Left ventricle myocardium inferior (tissue), 1 donor: ENCODE measurements at regions not wholly inside any gene's neighbourhood (a gene's known extent, or its start where the extent isn't known, plus 50 kb on each side); places are given as distances from the start of the nearest gene placed in this dataset.

ENCODE experiments used
- DNase-seq: peaks from one replicate; pipeline ENCODE4 v3.0.0-alpha.2; 2020
- H3K27ac ChIP-seq: fragments of 200-600 bp; replicated peaks from 2 replicates; pipeline ENCODE4 v1.8.0; 2021
- H3K27me3 ChIP-seq: fragments of 200-600 bp; 2 replicates; pipeline ENCODE4 v1.8.0; 2021; ENCODE audit warnings: low read depth
- H3K36me3 ChIP-seq: fragments of 200-600 bp; 2 replicates; pipeline ENCODE4 v1.8.0; 2021
- H3K4me1 ChIP-seq: fragments of 200-600 bp; 2 replicates; pipeline ENCODE4 v1.8.0; 2021
- H3K4me3 ChIP-seq: fragments of 200-600 bp; 2 replicates; pipeline ENCODE4 v1.8.0; 2021; ENCODE audit warnings: mild to moderate bottlenecking, moderate library complexity
- H3K9me3 ChIP-seq: fragments of 200-600 bp; replicated peaks from 2 replicates; pipeline ENCODE4 v1.8.0; 2021
- intact Hi-C: fragments of 100-400 bp; cut with micrococcal nuclease; formaldehyde crosslinking; loops from one replicate; pipeline ENCODE4 v1.11.0; 2022
- TF ChIP-seq, protein P1 (sequence below): fragments of 200-600 bp; IDR thresholded peaks from 2 replicates; pipeline ENCODE4 v1.8.0; 2021; ENCODE audit warnings: antibody characterized with exemption, mild to moderate bottlenecking, borderline replicate concordance
- donor health status: DM: no; HTN: yes; CAD: no; lungs with severe emphysema.

DNA sequence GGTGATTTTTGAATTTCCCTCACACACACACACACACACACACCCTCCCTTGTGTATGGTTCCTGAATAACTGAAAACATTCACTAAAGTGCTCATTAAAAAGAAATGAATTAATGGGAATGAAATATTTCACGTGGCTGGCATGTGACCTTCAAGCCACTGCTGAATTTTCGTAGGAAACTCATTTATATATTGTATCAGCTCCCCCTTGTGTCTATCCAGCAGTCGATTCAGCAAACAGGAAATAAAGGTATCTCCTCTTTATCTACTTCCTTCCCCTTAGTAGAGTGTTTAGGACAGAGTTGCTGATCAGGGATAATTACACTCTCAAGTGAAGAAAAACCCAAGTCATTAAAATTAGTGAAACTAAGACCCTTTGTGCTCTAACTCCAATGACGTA lies 912.6 kb upstream of the LCORL start:
- Histone ChIP-seq H3K36me3 (no peaks in the 10 kb centered on the region), H3K4me1 (peaks cover 6% of the 10 kb centered on the region), H3K27me3 (no peaks in the 10 kb centered on the region), H3K9me3 (no peaks in the 10 kb centered on the region), H3K27ac (no peak overlapping the region), H3K4me3 (no peak overlapping the region)
- intact Hi-C loops: loop anchor here (10.0 kb wide), 1 partner anchor 239 kb away; no protein-coding TSS in a partner anchor
- no peak for DNase-seq
- TF ChIP-seq, protein P1, sequence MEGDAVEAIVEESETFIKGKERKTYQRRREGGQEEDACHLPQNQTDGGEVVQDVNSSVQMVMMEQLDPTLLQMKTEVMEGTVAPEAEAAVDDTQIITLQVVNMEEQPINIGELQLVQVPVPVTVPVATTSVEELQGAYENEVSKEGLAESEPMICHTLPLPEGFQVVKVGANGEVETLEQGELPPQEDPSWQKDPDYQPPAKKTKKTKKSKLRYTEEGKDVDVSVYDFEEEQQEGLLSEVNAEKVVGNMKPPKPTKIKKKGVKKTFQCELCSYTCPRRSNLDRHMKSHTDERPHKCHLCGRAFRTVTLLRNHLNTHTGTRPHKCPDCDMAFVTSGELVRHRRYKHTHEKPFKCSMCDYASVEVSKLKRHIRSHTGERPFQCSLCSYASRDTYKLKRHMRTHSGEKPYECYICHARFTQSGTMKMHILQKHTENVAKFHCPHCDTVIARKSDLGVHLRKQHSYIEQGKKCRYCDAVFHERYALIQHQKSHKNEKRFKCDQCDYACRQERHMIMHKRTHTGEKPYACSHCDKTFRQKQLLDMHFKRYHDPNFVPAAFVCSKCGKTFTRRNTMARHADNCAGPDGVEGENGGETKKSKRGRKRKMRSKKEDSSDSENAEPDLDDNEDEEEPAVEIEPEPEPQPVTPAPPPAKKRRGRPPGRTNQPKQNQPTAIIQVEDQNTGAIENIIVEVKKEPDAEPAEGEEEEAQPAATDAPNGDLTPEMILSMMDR: peak; percentile 51

DNA sequence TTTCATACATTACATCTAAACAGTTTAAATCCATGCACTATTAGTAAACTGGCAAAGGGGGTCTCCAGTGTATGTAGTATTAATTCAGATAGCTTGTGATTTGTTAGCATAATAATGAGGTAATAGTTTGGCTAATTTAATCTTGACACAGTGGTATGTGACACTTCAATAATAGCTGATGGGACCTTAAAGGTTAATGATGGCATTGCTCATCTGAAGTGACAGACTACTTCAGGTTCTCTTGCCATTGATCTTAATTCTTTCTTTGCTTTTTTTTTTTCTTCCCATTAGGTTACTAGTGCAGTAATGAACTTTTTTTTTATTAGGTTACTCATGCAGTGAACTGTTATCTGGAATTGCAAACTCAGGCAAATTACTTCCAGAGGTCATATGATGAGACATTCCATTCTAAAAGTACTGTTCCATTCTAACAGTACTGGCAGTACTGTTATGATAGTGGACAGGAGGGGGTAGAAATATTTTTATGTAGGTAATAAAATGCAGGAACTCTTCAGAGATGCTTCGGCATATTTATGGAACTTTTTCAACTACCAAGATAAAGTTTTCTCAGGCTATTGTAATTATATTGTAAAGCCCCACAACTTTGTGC lies 911.3 kb upstream of the LCORL start:
- TF ChIP-seq, protein P1: no peak

DNA sequence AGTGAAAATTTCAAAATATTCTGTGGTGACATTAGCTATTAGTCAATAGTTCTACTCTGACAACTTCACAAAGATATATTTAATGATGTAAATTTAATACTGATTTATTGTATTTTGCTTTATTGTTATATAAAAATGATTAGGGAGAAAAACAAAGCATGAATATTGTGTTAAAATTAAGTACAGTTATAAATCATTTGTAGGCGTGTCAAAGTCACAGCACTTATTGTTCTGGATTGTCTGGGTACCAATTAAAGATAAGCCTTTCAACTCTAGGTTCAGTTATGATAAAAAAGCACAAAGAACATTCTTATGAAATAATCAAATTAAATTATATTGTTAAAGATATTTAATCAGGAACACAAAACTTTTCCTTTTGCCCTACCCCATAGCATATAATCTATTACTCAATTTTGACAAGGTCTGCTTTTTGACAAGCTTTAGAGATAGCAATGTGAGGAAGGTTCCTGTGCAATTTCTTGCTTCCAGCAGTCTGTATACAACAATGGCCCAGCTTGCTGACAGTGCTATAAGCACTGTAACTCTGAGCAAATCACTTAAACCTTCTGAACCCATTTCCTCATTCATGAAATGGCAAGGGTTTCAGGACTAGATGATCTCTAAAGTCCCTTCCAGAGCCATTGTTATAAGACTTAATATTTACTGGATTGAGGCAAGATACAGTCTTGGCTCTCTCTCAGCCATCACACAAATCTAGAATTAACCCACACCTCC lies 910.3 kb upstream of the LCORL start:
- intact Hi-C loops: loop anchor here (10.0 kb wide), 1 partner anchor 237 kb away; no protein-coding TSS in a partner anchor

More for the DNA sequence above, 911.3 kb upstream of the LCORL start:
- Histone ChIP-seq H3K27me3 (no peaks in the 10 kb centered on the region), H3K36me3 (no peaks in the 10 kb centered on the region), H3K27ac (peak overlapping the region; percentile 4), H3K4me3 (no peak overlapping the region), H3K9me3 (no peaks in the 10 kb centered on the region), H3K4me1 (peaks cover 6% of the 10 kb centered on the region)
- DNase-seq: no peak
- intact Hi-C loops: loop anchor here (10.0 kb wide), 1 partner anchor 238 kb away; no protein-coding TSS in a partner anchor

DNA sequence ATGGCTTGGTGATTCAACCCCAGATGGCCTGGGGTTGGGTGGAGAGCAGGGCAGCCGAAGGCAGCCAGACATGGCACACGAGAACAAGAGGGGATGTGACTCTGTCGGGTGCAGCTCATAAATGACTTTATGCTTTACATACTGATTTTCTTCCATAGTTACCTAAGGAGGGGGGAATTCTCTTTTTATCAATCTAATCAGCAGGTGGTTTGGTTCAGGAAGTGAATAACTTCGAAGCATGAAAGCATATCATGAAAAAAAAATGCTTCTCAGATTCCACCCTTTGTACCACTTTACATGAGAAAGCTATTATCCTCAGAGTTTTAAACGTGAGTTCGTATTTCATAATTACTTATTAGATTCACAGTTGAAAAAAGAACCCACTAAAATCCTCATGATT lies 908.9 kb upstream of the LCORL start:
- Histone ChIP-seq H3K27ac (no peak overlapping the region), H3K36me3 (no peaks in the 10 kb centered on the region), H3K27me3 (no peaks in the 10 kb centered on the region), H3K4me1 (peaks cover 6% of the 10 kb centered on the region), H3K9me3 (peaks cover 12% of the 10 kb centered on the region), H3K4me3 (no peak overlapping the region)
- no peak for DNase-seq
- TF ChIP-seq, protein P1: no peak
- intact Hi-C loops: loop anchor here (10.0 kb wide), 1 partner anchor 236 kb away; no protein-coding TSS in a partner anchor

More for the DNA sequence above, 910.3 kb upstream of the LCORL start:
- H3K4me1 ChIP-seq: peaks cover 6% of the 10 kb centered on the region
- no peak overlapping the region for H3K4me3 ChIP-seq
- peak overlapping the region; percentile 4 for H3K27ac ChIP-seq
- TF ChIP-seq, protein P1: no peak
- H3K9me3 ChIP-seq: peaks cover 4% of the 10 kb centered on the region
- DNase-seq: no peak
- no peaks in the 10 kb centered on the region for H3K27me3 ChIP-seq
- no peaks in the 10 kb centered on the region for H3K36me3 ChIP-seq

DNA sequence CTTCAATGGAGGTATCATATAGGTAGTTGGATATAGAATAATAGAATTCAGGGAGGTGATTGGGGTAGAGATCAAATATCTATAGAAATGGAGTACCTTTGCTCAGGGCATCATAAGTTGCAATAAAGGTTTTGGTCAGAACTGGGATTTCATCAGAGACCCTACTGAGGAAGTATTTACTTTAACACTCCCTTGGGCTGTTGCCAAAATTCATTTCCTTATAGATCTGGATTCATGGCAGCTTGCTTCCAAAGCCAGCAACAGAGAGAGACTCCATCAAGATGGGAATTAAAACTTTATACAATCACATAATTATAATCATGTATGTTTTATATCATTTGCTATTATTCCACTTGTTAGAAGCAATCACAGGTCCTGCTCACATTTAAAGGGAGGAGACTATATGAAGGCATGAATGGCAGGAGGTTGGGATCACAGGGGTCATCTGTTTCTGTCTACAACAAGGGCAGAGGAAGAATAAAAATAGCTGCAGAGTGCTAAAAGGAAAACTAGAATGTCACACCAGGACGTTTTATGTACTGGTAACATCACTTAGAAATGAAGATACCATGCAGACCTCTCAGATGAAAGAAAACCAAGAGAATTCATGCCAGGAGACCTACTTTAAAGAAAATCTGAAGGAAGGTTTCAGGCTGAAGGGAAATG lies 902.1 kb upstream of the LCORL start:
- Histone ChIP-seq H3K27ac (peak overlapping the region; percentile 49), H3K36me3 (no peaks in the 10 kb centered on the region), H3K9me3 (peaks cover 12% of the 10 kb centered on the region), H3K4me3 (no peak overlapping the region), H3K4me1 (peaks cover 9% of the 10 kb centered on the region), H3K27me3 (no peaks in the 10 kb centered on the region)
- intact Hi-C loops: no loop called here
- no peak for DNase-seq
- TF ChIP-seq, protein P1: no peak
